Skeletal muscle satellite cell (primary cell): ENCODE measurements at regions not wholly inside any gene's neighbourhood (a gene's known extent, or its start where the extent isn't known, plus 50 kb on each side); places are given as distances from the start of the nearest gene placed in this dataset.
"Not testable (repeated sequence)": the region's sequence is repeated elsewhere in the genome, so short reads cannot be mapped to it uniquely, and the experiment has no call there.

Experiments used
- H3K27me3 ChIP-seq: 2 replicates; pipeline ENCODE4 v1.7.0; 2013; ENCODE audit warnings: low read length; ENCODE audit not compliant: control insufficient read depth, insufficient read depth
- H3K36me3 ChIP-seq: 2 replicates; pipeline ENCODE4 v1.7.0; 2013; ENCODE audit warnings: mild to moderate bottlenecking, control low read depth, low read length; ENCODE audit not compliant: insufficient read depth
- H3K4me1 ChIP-seq: 2 replicates; pipeline ENCODE4 v1.7.0; 2013; ENCODE audit warnings: low read length; ENCODE audit not compliant: control insufficient read depth, insufficient read depth
- H3K4me2 ChIP-seq: 2 replicates; pipeline ENCODE4 v1.7.0; 2013; ENCODE audit warnings: mild to moderate bottlenecking, low read length
- H3K4me3 ChIP-seq: 2 replicates; pipeline ENCODE4 v1.7.0; 2013; ENCODE audit warnings: low read length
- H3K9ac ChIP-seq: 2 replicates; pipeline ENCODE4 v1.7.0; 2013; ENCODE audit warnings: mild to moderate bottlenecking, low read depth, low read length, moderate library complexity
- H3K9me3 ChIP-seq: replicated peaks from 2 replicates; pipeline ENCODE4 v1.7.0; 2013; ENCODE audit warnings: mild to moderate bottlenecking, control low read depth, low read length

DNA sequence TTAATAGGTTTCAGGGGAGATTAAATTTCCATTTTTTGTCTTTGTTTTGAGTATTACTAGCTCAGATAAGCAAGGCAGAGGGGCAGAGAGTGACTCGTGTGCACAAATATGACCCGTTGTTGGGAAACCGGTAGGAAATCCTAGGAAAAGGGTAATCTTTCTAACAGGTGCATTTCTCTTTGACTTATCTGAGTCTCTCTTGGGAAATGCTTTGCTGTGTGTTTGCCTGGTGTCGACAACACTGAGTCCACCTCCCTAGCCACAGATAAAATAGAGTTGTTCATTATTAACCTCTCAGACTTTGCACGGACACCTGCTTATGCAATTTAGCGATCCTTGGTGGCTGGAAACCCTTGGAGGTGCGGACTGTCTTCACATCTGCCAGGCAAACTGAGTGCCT is 164.2 kb downstream of the FGF1 start:
- no peak overlapping the region for H3K4me3 ChIP-seq
- H3K36me3 ChIP-seq: no peaks in the 10 kb centered on the region
- no peak overlapping the region for H3K9ac ChIP-seq
- H3K4me1 ChIP-seq: no peaks in the 10 kb centered on the region
- no peaks in the 10 kb centered on the region for H3K27me3 ChIP-seq
- no peaks in the 10 kb centered on the region for H3K9me3 ChIP-seq
- no peak overlapping the region for H3K4me2 ChIP-seq

- Histone ChIP-seq H3K4me3 (no peak overlapping the region), H3K27me3 (no peaks in the 10 kb centered on the region), H3K4me2 (no peak overlapping the region), H3K9me3 (no peaks in the 10 kb centered on the region), H3K4me1 (no peaks in the 10 kb centered on the region), H3K9ac (no peak overlapping the region), H3K36me3 (no peaks in the 10 kb centered on the region)
Observed at GRCh38 chr5:142520885-142521284, 165.0 kb downstream of the FGF1 start.

GRCh38 chr5:142519913-142520312 is 166.0 kb downstream of the FGF1 start:
- not testable (repeated sequence) for H3K9ac ChIP-seq, H3K4me2 ChIP-seq, H3K4me3 ChIP-seq, H3K27me3 ChIP-seq, H3K9me3 ChIP-seq, H3K4me1 ChIP-seq, H3K36me3 ChIP-seq

DNA sequence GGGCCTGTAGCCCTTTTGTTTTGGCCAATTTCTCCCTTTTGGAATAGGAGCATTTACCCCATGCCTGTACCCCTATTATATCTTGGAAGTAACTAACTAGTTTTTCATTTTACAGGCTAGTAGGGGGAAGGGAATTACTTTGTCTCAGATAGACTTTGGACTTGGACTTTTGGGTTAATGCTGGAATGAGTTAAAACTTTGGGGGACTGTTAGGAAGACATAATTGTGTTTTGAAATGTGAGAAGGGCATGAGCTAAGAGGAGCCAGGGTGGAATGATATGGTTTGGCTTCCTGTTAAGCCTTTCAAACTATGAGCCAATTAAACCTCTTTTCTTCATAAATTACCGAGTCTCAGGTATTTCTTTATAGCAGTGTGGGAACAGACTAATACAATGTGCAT is 168.1 kb downstream of the FGF1 start:
- Histone ChIP-seq H3K9me3 (no peaks in the 10 kb centered on the region), H3K27me3 (no peaks in the 10 kb centered on the region), H3K4me1 (peaks cover 3% of the 10 kb centered on the region), H3K4me3 (no peak overlapping the region), H3K4me2 (no peak overlapping the region), H3K36me3 (no peaks in the 10 kb centered on the region), H3K9ac (no peak overlapping the region)

DNA sequence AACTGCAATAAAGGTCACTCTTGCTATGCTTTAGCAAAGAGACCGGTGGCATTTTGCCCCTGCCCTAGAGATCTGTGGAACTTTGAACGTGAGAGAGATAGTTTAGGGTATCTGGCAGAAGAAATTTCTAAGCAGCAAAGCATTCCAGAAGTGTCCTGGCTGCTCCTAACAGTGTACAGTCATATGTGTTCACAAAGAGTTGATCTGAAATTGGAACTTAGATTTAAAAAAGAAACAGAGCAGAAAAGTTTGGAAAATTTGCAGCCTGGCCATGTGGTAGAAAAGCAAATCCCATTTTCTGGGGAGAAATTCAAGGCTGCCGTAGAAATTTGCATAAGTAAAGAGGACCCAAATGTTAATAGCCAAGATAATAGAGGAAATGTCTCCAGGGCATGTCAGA is 169.2 kb downstream of the FGF1 start:
- no peaks in the 10 kb centered on the region for H3K36me3 ChIP-seq
- H3K9me3 ChIP-seq: no peaks in the 10 kb centered on the region
- peaks cover 14% of the 10 kb centered on the region for H3K4me1 ChIP-seq
- no peak overlapping the region for H3K4me2 ChIP-seq
- no peaks in the 10 kb centered on the region for H3K27me3 ChIP-seq
- no peak overlapping the region for H3K9ac ChIP-seq
- H3K4me3 ChIP-seq: no peak overlapping the region

- Histone ChIP-seq H3K27me3 (no peaks in the 10 kb centered on the region), H3K9ac (no peak overlapping the region), H3K9me3 (no peaks in the 10 kb centered on the region), H3K4me1 (peaks cover 14% of the 10 kb centered on the region), H3K36me3 (no peaks in the 10 kb centered on the region), H3K4me3 (no peak overlapping the region), H3K4me2 (no peak overlapping the region)
Observed at GRCh38 chr5:142515036-142515435, 170.9 kb downstream of the FGF1 start.

DNA sequence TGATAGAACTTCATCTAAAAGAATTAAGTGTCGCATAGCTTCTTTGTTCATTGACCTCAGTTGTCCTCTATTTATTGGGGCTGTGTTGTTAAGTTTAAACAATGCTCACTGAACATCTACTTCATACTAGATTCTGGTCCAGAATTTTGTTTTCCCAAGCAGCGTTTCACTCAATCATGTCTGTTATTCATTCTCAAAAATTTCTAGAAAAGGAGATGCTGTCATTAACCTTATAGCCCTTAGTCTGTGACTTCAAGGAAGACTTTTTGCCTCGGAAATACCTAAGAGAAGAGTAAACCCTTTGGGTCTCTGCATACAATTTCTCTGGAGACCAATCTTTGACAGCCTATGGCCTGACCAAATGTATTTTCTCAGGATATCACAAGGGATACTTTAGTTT is 171.7 kb downstream of the FGF1 start:
- no peak overlapping the region for H3K4me3 ChIP-seq
- H3K9me3 ChIP-seq: no peaks in the 10 kb centered on the region
- H3K4me1 ChIP-seq: peaks cover 14% of the 10 kb centered on the region
- no peak overlapping the region for H3K4me2 ChIP-seq
- H3K9ac ChIP-seq: no peak overlapping the region
- H3K36me3 ChIP-seq: no peaks in the 10 kb centered on the region
- no peaks in the 10 kb centered on the region for H3K27me3 ChIP-seq

DNA sequence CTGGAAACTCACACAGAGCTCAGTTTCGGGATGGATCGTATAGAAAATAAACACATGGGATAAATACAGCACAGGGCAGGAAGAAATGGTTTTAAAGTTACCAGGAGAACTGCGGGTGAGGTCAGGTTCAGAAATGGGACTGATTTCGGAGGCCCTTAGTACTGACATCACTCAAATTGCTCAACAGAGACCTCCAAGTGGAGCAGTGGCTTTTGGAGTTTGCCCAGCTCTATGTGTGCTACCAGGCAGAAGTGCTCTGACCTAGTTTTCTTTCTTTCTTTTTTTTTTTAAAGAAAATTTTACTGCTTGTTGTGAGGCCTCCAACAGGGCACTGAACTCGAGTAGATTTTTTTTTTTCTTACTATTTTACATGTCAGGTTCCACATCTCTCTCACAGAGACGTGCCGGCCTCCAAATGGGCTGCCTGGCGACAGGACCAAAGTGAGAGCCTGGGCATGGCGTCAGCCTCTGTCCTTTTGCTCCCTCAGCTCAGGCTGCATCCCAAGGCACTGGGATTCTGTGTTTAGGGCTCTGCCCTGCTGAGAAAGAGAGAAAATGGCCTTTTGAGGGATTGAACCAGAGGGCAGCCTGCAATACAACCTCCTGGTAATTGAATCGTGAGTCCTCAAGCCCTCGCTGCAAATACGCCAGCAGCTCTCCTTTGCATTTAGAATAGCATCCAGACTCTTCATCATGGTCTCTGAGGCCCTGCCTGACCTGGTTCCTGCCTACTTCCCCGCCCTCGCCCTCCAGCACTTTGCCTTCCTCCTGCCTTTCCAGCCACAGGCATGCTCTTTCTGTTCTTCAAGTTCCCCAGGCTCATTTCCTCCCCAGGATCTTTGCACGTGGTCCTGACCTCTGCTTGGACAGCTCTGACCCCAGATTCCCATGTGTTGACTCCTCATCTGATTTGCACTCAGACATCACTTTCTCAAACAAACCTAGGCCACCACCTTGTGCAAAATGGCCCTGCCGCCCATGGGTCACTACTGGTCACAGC is 173.5 kb downstream of the FGF1 start:
- Histone ChIP-seq H3K4me2 (no peak overlapping the region), H3K36me3 (no peaks in the 10 kb centered on the region)

GRCh38 chr5:142511358-142511757 is 174.5 kb downstream of the FGF1 start:
- H3K4me3 ChIP-seq: no peak overlapping the region
- H3K36me3 ChIP-seq: no peaks in the 10 kb centered on the region
- H3K27me3 ChIP-seq: no peaks in the 10 kb centered on the region
- no peaks in the 10 kb centered on the region for H3K9me3 ChIP-seq
- no peak overlapping the region for H3K9ac ChIP-seq
- peaks cover 14% of the 10 kb centered on the region for H3K4me1 ChIP-seq
- no peak overlapping the region for H3K4me2 ChIP-seq

More for the DNA sequence above, 173.5 kb downstream of the FGF1 start:
- Histone ChIP-seq H3K4me3 (no peak overlapping the region), H3K4me1 (peaks cover 14% of the 10 kb centered on the region), H3K27me3 (no peaks in the 10 kb centered on the region), H3K9ac (no peak overlapping the region), H3K9me3 (no peaks in the 10 kb centered on the region)

DNA sequence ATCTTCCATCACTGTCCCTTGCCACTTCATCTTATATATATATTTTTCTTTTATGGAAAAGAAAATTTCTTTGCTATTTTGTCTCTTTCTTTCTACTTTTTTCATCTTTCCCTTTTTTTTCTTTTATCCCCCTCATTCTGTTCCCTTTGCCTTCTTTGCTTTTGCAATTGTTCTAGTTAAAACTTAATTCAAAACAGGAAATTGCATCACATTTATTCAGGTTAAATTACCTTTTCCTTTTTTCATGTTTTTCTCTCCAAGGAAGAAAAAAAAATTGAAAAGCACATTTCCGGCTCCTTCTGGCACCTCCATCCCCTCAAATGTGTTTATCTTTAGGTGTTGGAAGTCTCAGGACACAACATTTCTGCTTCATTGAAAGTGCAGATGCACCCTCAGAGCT is 176.9 kb downstream of the FGF1 start:
- Histone ChIP-seq H3K4me2 (no peak overlapping the region), H3K4me1 (peaks cover 20% of the 10 kb centered on the region)

GRCh38 chr5:142508591-142508990 is 177.3 kb downstream of the FGF1 start:
- no peaks in the 10 kb centered on the region for H3K9me3 ChIP-seq
- H3K4me3 ChIP-seq: no peak overlapping the region
- H3K9ac ChIP-seq: no peak overlapping the region
- H3K27me3 ChIP-seq: no peaks in the 10 kb centered on the region
- no peaks in the 10 kb centered on the region for H3K36me3 ChIP-seq
- H3K4me2 ChIP-seq: no peak overlapping the region
- H3K4me1 ChIP-seq: peaks cover 20% of the 10 kb centered on the region

More for the DNA sequence above, 176.9 kb downstream of the FGF1 start:
- Histone ChIP-seq H3K9me3 (no peaks in the 10 kb centered on the region), H3K27me3 (no peaks in the 10 kb centered on the region), H3K9ac (no peak overlapping the region), H3K36me3 (no peaks in the 10 kb centered on the region), H3K4me3 (no peak overlapping the region)
